H4 (cell line): ENCODE measurements at regions not wholly inside any gene's neighbourhood (a gene's known extent, or its start where the extent isn't known, plus 50 kb on each side); places are given as distances from the start of the nearest gene placed in this dataset.
"Not testable (repeated sequence)": the region's sequence is repeated elsewhere in the genome, so short reads cannot be mapped to it uniquely, and the experiment has no call there.

Experiments used
- DNase-seq: peaks from one replicate; pipeline ENCODE4 v3.0.0-alpha.2; 2015; ENCODE audit warnings: low spot score

DNA sequence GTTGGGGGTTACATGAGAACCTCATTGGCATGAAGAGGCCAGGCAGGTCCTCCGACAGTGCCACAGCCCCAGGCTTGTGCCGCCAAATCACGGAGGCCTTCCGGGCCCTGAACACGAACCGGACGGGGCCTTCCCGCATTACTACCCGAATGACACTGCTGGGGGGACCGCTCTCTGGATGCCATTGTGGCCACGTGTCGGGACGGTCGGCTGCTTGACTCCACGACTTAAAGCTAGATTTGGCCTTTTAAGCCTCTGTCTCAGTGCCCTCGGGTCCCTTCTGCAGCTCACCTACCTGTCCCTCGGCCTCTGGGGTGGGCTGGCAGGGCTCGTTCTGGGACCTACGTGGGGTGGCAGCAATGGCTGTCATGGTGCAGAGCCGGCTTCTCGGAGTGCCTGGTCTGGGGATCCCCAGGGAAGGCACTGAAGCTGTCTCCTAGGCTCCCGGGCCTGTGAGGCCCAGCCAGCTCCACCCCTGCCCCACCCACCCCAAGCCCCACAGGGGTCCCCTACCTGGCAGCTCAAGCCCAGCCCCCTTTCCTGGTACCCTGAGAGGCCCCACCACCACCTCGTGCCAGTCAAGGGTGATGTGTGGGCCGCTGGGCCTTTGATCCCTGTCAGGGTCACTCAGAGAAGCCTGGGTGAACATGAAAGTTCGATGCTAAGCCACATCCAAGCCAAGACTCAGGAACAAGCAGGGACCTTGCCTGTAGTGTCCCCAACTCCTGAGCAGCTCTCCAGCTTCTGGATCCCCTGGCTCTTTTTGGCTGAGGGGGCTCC is 245.8 kb upstream of the SGCG start:
- DNase-seq: no peak

GRCh38 chr13:22936228-22936627 is 244.6 kb upstream of the SGCG start:
- no peak for DNase-seq

GRCh38 chr13:22937241-22937640 is 243.5 kb upstream of the SGCG start:
- DNase-seq: no peak

DNA sequence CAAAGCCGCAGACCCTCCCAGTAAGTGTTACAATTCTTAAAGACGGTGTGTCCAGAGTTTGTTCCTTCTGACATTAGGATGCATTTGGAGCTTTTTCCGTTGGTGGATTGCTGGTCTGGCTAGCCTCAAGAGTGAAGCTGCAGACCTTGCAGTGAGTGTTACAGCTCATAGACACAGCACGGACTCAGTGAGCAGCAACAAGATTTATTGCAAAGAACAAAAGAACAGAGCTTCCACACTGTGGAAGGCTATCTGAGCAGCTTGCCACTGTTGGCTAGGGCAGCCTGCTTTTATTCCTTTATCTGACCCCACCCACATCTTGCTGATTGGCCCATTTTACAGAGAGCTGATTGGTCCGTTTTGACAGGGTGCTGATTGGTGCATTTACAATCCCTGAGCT is 242.8 kb upstream of the SGCG start:
- DNase-seq: no peak

DNA sequence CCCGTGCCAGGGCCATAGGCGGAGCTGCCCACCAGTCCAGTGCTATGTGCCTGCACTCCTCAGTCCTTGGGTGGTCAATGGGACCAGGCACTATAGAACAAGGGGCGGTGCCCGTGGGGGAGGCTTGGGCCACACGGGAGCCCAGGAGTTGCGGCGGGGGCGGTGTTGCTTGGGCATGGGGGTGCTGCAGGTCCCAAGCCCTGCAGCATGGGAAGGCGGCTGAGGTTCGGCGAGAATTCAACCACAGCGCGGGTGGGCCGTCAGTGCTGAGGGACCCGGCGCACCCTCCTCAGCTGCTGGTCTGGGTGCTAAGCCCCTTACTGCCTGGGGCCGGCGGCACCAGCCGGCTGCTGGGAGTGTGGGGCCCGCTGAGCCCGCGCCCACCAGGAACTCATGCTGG is 242.2 kb upstream of the SGCG start:
- no peak for DNase-seq

- DNase-seq: no peak
Measured at GRCh38 chr13:22939157-22939556, 241.6 kb upstream of the SGCG start.

DNA sequence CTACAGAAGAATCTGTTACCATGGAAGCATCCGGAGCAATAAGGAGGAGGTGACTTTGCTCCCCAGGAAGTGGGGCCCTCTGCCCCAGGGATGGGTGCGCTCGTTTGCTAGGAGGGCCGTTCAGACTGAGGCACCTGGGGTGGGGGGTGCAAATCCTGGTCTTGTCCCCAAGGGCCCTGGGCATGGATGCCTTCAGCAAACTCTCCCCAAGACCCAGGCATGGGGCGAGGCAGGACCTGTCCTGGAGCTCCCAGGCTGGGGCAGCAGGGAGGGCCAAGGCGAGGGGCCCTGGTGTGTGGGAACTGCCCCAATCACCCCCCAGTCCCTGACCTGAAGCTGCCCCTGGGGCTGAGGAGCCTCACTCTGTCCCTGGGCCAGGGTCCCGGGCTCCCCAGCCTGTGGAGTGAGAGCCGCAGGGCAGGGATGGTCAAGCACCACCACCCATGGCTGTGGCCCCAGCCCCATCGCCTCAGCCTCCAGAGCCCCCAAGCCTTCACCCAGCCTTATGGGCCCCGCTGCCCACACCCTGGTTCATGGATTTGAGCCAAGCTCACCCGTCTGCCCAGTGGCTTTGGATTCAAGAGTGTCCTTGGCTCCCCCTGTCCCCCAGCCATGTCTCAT is 240.6 kb upstream of the SGCG start:
- no peak for DNase-seq

DNA sequence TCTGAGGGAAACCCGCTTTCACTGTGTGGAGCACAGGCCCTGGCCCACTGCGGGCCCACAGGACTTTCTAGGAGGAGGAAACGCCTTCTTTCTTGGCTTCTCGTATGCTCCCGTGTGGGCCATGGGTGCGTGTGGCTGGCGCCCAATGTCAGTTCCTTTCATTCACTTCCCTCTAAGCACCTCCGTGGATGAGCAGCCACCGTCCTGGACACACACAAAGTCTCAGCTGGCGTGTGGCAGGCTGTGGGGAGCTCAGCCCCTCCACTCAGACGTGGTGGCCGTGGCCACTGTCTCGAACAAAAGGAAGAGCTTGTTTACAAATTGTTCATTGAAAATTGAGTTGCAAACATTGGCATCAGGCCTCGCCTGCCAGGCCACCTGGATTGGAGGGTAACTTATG is 240.0 kb upstream of the SGCG start:
- DNase-seq: no peak

- not testable (repeated sequence) for DNase-seq
Measured at GRCh38 chr13:22941495-22941894, 239.3 kb upstream of the SGCG start.

- not testable (repeated sequence) for DNase-seq
Measured at GRCh38 chr13:22942831-22943230, 237.9 kb upstream of the SGCG start.

GRCh38 chr13:22944378-22944777 is 236.4 kb upstream of the SGCG start:
- DNase-seq: no peak

DNA sequence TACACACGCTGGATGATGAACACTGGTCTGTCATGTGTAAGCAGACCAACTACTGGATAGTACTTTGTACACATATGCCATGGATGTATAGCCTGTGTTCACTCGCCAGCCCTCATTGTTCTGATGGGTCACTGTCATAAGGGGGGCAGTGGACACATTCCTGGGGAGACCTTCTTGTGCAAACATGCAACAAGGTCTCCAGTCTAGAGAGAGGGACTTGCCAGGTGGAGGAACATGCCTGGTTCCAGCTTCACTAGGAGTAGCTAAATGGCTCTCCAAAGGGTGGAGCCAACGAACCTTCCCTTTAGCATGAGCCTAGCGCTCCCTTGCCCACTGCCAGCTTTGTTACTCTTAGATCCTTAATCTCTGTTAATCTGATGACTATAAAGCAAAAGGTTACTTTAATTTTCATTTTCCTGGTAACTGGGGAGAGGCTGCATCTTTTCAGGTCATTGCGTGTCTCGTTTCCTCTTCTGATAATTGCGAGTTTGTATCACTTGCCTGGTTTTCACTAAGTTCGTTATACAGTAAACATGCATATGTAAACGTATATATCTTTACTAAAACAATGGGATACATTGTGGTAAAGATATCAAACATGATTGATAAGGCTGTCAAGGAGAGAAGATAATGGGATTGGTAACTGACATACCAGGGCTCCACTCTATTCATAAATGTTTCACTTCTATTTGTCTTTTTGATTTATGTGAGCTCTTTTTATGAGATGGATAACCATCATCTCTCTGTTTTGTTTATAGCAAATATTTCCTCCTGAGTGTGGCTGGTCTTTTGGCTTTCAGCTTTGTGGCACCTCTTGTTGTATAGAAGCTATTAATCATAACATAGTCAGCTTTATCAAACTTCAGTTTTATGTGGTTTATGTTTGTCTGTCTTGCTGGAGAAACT is 235.2 kb upstream of the SGCG start:
- DNase-seq: no peak

DNA sequence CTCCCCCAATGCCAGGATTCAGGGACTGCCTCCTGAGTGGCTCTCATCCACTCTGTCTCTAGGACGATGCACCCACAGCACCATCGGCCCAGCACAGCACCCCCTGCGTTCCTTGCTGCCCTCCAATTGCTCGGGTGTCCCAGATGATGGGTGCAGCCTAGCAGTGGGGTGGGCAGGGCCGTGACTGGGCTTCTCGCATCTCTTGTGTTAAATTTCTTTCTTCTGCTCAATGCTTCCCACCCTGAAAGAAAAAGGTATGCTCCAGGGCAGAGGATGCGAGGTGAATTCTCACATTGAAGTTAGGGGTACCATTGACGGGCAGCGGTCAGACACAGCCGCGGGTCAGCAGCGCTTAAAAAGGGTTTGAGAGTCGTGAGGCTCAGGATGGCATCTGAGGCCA is 232.4 kb upstream of the SGCG start:
- DNase-seq: no peak

DNA sequence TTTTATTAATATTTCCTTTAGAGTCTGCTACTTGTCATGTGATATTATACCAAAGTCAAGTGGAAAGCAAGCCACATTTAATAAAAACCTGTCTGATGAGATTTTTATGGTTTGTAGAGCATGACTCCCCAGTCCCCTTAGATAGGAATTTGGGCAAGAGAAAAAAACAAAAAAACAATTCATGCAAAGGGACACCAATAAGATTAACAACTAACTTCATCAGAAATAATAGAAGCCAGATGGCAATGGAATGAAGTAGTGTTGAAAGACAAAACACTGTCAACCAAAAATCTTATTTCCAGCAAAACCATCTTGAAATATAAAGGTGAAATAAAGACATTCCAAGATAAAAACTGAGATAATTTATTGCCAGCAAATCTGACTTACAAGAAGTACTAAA is 228.8 kb upstream of the SGCG start:
- DNase-seq: not testable (repeated sequence)

DNA sequence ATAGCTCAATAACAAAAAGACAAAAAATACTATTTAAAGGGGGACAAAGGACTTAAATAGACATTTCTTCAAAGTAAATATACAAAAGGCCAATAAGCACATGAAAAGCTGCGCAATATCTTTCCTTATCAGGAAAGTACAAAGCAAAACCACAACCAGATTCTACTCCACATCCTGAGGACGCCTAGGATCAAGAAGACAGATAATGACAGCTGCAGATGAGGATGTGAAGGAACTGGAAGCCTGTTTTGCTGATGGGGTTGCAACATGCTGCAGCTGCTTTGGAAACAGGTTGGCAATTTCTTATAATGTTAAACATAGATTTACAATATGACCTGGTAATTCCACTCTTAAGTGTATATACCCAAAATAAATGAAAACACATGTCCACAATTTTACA is 225.6 kb upstream of the SGCG start:
- not testable (repeated sequence) for DNase-seq

DNA sequence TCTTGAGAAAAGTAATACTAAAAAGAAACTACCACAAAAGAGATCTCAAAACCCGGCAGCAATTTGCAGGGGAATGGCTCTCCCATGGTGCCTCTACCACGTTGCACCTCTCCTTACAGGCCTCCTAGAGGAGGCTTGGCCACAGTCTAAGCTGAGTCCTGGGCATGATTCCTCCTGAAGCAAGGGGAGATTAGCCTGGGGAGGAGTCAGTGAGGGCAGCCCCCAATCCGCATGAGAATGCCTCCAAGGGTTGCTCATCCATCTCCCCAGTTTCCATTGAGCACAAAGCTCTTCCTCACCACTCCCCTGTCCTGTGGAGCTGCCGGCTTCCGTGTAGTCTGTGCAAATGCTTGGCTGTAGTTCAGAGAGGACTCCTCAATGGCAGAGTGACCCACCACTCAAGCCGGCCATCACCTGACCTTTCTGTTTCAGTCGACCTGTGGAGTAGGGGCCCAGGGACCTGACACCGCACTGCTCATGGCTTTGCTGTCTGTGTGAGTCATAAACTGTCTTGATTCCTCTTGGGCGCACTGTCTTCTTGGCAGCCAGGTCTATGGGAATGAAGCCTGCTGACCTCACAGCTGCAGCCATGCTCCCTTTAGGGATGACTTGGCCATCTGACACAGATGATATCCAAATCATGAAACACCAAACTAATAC is 224.2 kb upstream of the SGCG start:
- not testable (repeated sequence) for DNase-seq

- not testable (repeated sequence) for DNase-seq
Measured at GRCh38 chr13:22959859-22960258, 220.9 kb upstream of the SGCG start.

GRCh38 chr13:22960827-22961226 is 220.0 kb upstream of the SGCG start:
- DNase-seq: no peak

DNA sequence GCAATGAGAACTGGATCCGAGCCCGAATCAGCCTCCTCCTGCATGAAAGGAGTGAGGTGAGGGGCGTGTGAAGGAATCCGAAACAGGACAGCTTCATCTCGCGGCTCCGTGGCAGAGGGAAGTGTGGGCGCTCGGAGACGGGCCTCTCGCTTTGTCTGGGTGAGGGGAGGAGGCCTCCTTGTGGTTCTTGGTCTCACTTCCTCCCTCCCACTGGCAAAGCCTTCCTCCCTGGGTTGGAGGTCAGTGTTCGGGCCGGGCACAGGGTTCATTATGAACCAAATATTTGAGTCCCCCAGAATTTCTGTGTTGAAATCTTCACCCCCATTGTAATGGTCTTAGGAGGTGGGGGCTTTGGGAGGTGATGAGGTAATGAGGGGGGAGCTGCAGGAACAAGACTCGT is 219.4 kb upstream of the SGCG start:
- DNase-seq: not testable (repeated sequence)

GRCh38 chr13:22961835-22962537 is 218.8 kb upstream of the SGCG start:
- DNase-seq: no peak

- not testable (repeated sequence) for DNase-seq
Measured at GRCh38 chr13:22963384-22964053, 217.3 kb upstream of the SGCG start.
